ENCODE measurements at regions not wholly inside any gene's neighbourhood (a gene's known extent, or its start where the extent isn't known, plus 50 kb on each side); places are given as distances from the start of the nearest gene placed in this dataset.
"Not testable (repeated sequence)": the region's sequence is repeated elsewhere in the genome, so short reads cannot be mapped to it uniquely, and the experiment has no call there.

- FAIRE-seq = no peak
Observed at GRCh38 chr10:94232711-94233383, 129.9 kb downstream of the NOC3L start.

GRCh38 chr10:94235461-94235860 is 127.3 kb downstream of the NOC3L start:
- FAIRE-seq = no peak

GRCh38 chr10:94238006-94238617 is 124.6 kb downstream of the NOC3L start:
- no peak for FAIRE-seq

GRCh38 chr10:94239696-94240095 is 123.0 kb downstream of the NOC3L start:
- no peak for FAIRE-seq

- FAIRE-seq = peak; percentile 62
Observed at GRCh38 chr10:94240491-94240890, 122.2 kb downstream of the NOC3L start.

GRCh38 chr10:94240901-94241300 is 121.8 kb downstream of the NOC3L start:
- FAIRE-seq = no peak

- no peak for FAIRE-seq
Observed at GRCh38 chr10:94251098-94251497, 111.6 kb downstream of the NOC3L start.

GRCh38 chr10:94251568-94251967 is 111.2 kb downstream of the NOC3L start:
- no peak for FAIRE-seq

- FAIRE-seq = not testable (repeated sequence)
Observed at GRCh38 chr10:94257407-94257806, 105.3 kb downstream of the NOC3L start.

GRCh38 chr10:94260455-94260854 is 102.3 kb downstream of the NOC3L start:
- peak; percentile 84 for FAIRE-seq

- no peak for FAIRE-seq
Observed at GRCh38 chr10:94264085-94264484, 98.7 kb downstream of the NOC3L start.

- FAIRE-seq = no peak
Observed at GRCh38 chr10:94266091-94266490, 96.6 kb downstream of the NOC3L start.

GRCh38 chr10:94268652-94269051 is 94.1 kb downstream of the NOC3L start:
- FAIRE-seq = peak; percentile 99

- FAIRE-seq = no peak
Observed at GRCh38 chr10:94274142-94274787, 88.5 kb downstream of the NOC3L start.

GRCh38 chr10:94276140-94276539 is 86.6 kb downstream of the NOC3L start:
- no peak for FAIRE-seq

GRCh38 chr10:94277450-94277849 is 85.3 kb downstream of the NOC3L start:
- FAIRE-seq = no peak

GRCh38 chr10:94279835-94280709 is 82.7 kb downstream of the NOC3L start:
- no peak for FAIRE-seq

- FAIRE-seq = no peak
Observed at GRCh38 chr10:94281654-94282053, 81.1 kb downstream of the NOC3L start.

GRCh38 chr10:94282369-94282768 is 80.4 kb downstream of the NOC3L start:
- no peak for FAIRE-seq

All from islet of Langerhans (tissue), 1 donor.